GM21528 (cell line): ENCODE measurements at regions not wholly inside any gene's neighbourhood (a gene's known extent, or its start where the extent isn't known, plus 50 kb on each side); places are given as distances from the start of the nearest gene placed in this dataset.
"Not testable (repeated sequence)": the region's sequence is repeated elsewhere in the genome, so short reads cannot be mapped to it uniquely, and the experiment has no call there.

ENCODE experiments used
- ATAC-seq: cut with Tn5 transposase; IDR thresholded peaks from one replicate; pipeline ENCODE4 v1.9.1; 2021; ENCODE audit warnings: mild to moderate bottlenecking, moderate library complexity; ENCODE audit not compliant: unreplicated experiment, low FRiP score

- no peak for ATAC-seq
Observed at GRCh38 chr6:62889240-62889639, 322.0 kb upstream of the FKBP1C start.

DNA sequence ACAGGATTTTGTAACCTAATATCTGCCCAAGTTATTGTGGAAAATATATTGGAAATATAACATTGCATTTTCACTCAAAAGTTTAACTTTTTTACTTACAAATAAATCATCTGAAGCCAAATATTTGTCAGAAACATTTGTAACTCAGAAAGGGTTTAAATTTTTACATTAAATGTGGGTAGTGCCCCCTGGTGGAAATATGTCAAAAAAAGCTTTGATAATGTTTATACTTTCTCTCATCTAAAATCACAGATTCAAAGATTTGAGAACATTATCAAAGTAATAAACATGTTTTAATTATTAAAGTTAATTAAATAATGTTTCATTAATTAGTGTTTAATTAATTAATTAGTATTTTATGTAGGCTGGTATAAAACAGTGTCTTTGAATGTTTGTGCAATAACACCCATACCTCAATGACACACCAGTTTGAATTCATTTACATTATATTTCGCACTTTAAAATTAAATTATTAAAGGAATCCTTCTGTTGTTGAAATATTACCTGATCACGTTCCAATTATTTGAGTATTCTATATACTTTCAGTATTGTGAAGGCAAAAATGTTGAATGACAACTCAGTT lies 320.1 kb upstream of the FKBP1C start:
- no peak for ATAC-seq

DNA sequence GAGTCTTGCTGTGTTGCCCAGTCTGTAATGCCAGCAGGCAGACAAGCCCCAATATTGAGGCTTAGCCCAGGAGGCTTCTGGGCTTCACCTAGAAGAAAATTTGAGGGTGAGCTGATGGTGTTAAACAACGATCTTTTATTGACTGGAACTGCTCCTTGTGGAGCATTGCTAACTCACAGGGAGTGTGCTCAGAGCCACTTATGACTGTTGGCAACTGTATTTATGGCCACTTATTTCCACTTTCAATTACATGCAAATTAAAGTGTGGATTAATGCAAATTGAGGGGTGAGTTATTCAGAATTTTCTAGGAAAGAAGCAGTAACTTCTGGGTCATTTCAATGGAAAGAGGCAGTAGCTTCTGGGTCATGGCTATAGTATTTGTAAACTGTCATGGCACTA lies 317.2 kb upstream of the FKBP1C start:
- no peak for ATAC-seq

DNA sequence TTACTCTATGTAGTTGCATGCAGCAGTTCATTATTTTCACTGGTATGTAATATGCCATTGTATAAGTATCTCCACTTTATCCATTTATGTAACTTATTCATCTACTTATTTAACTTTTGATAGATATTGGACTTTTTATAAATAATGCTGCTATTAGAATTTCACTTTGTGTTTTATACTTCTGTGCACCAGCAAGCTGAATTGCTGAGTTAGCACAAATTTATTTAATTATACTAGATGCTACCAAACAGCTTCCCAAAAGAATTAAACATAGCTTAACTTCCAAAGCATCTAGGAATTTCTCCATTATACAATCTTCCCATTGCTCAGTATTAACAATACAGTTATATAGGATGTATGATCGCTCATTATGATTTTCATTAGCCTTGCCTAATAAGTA lies 308.0 kb upstream of the FKBP1C start:
- no peak for ATAC-seq

DNA sequence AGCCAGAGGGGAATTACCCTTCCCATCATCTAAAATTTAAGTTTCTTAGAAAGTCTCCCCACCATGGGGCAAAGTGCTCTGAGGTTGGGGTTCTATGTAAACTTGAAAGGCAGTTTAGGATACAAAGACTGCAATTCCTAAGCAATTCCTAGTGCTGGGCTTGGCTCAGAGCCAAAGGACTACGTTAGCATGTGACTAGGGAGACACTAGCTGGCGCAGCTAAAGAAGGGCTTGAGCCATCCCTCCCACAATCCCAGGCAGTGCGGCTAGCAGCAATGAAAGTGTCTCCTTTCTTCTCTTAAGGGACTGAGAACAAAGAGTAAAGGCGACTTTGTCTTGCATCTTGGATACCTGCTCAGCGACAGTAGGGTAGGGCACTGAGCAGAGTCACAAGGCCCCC lies 306.6 kb upstream of the FKBP1C start:
- no peak for ATAC-seq

- no peak for ATAC-seq
Observed at GRCh38 chr6:62914530-62914929, 296.7 kb upstream of the FKBP1C start.

GRCh38 chr6:62923728-62924127 lies 287.5 kb upstream of the FKBP1C start:
- no peak for ATAC-seq

DNA sequence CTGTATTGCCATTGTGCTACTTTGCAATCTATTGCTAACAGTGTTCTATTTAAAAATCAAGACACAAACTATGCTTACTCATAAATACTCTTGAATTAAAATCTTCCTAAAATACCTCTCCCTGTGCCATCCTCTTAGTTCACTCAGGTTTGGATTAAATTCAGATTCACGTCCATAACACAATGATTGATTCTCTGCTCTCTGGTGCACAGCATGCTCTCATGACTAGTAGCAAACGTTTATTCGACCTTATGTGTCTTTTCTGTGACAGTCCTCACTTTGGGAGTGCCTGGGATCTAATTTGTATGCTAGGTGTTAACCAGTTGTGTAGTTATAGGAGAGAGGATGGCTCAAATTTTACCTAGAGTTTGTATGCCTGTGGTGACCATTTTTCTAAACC lies 270.4 kb upstream of the FKBP1C start:
- no peak for ATAC-seq

- no peak for ATAC-seq
Observed at GRCh38 chr6:62942000-62942399, 269.3 kb upstream of the FKBP1C start.

GRCh38 chr6:62968834-62969233 lies 242.4 kb upstream of the FKBP1C start:
- no peak for ATAC-seq

DNA sequence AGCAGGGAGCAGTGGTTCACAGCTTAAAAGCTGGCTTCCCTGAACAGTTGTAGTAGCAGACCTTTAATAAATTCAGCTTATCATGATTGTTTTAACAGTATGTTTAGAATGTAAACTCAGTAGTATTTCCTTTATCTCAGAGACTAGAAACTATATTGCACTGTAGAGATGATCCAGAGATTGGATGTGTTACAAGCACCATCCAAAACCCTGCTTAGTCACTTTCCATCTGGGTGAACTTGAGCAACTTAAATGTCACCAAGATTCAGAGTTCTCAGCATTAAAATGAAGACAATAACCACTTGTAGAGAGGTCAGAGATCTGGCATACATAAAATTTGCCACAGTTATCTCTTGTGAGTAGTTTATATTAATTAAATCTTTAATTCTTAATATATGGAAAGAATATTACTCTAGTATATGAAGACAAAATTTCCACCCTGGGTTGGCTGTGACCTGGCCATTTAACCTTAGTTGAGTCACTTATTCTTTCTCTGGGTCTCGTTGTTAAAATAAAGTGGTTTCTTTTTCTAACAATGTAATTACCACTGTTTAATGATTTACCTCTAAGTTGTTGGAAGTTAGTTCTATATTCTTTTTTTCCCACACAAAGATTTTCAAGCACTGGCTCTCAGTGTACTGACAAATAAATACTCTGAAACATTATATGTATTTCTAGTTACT lies 239.2 kb upstream of the FKBP1C start:
- no peak for ATAC-seq

GRCh38 chr6:62974452-62974851 lies 236.8 kb upstream of the FKBP1C start:
- ATAC-seq = no peak

DNA sequence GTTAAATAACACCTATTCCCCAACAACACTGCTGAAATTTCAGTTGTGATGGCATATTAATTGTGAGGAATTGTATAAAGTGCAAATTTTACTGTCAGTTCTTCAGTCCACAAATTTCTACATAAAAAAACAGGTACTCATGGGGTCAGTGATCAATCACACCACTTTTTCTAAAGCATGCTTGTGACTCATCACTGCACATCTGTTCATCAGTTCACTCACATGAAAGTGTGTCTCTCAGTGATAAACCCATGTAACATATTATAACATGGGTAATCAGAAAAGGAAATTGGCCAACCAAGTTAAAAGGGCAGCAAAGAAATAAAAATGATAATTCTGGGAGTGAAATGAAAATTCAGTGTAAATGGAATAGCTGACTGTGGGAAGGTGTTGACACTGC lies 234.7 kb upstream of the FKBP1C start:
- no peak for ATAC-seq

DNA sequence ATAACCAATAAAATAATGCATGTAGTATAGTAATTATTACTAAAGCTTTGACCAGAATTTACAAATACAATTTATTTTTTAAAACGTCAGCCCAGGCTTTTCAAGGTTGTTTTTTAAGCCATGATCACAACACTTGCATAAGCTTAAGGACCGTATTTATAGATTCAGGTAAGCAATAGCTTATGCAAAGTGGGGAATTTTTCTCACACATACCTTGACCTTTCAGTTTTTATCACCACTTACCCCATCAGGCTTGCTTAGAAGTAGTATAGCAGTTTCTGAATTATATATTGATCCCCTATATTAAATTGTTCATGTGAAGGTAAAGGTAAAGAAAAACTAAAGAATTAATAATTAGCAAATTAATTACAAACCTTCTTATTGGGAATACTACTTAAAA lies 232.3 kb upstream of the FKBP1C start:
- ATAC-seq = no peak

DNA sequence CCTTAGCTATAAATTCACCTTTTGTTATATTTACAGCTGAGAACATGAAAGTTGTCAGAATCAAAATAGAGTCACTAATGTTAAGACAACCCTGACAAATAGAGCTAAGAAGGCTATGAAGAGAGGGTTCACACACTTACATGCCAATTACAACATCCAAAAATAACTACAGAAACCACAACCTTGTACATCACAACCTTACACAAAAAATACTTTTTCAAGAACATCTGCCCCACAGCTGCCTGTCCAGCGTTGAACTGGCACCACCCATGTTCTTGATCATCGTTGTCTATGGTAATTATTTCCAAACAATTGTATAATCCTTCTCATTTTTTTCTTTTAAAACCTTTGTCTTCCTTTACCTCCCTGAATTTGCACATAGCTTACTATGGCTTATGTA lies 231.2 kb upstream of the FKBP1C start:
- ATAC-seq = no peak

DNA sequence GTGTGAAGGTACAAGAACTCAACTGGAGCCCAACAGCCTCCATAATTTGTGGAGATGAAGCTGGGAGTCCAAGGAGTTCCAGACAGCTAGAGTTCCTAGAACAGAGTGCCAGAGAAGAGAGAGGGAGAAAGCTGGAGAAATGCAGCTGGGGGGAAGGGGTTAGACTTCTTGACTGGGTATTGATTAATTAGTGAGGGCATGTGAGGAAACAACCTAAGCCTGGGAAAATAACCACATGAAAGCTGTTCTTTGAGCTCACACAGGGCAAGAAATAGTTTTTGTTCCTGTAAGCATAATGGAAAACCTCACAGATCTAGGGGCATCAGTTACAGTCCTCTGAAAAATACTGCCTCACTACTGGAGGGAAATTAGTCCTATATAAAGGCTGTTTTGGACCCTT lies 230.5 kb upstream of the FKBP1C start:
- ATAC-seq = no peak

DNA sequence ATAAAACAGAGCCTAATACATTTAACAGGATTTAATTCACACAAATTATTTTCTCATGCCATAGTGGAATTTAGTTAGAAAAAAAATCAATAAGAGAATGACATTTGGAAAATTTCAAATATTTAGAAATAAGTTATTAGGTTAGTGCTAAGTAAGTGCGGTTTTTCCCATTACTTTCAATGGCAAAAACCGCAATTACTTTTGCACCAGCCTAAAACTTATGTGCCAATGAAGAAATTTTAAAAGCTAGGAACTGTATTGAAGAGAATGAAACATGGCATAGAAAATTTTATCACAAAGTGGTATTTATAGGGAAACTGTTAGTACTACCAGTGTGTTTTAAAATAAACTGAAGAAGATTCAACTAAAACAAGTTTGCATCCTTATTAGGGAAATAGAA lies 228.3 kb upstream of the FKBP1C start:
- ATAC-seq = no peak

- not testable (repeated sequence) for ATAC-seq
Observed at GRCh38 chr6:62991696-62992095, 219.6 kb upstream of the FKBP1C start.

GRCh38 chr6:62993951-62994350 lies 217.3 kb upstream of the FKBP1C start:
- no peak for ATAC-seq

DNA sequence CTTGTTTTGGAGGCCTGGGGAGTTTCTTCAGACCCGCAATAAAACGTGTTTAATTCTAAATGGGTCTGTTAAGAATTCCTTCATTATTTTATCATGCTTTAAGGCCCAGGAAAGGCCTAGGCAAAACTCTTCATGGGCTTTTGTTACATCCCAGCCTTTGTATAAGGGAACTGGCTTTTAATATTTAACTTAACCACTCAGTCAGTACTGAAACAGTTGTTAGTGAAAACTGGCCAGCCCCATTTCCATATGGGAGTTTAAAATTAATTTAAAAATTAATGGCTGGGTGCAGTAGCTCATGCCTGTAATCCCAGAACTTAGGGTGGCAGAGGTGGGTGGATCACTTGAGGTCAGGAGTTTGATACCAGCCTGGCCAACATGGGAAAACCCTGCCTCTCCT lies 213.2 kb upstream of the FKBP1C start:
- no peak for ATAC-seq

DNA sequence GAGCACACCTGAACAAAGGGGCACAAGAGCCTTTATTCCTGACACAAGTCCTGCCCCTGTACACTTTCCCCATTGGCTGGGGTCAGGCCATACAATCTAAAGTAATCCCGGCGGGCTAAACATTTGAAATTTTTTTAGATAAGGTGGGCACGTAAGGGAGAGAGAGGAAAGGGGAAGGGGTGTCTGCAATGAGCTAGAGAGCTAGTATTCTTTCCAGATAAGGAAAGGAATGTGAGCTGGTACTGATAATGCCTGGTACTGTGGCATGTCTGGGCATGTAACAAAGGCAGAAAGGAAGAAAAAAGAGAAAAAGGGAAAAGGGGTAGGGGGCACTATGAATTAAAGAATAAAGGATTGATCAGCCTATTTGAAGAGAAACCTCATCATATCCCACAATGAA lies 212.0 kb upstream of the FKBP1C start:
- ATAC-seq = not testable (repeated sequence)

DNA sequence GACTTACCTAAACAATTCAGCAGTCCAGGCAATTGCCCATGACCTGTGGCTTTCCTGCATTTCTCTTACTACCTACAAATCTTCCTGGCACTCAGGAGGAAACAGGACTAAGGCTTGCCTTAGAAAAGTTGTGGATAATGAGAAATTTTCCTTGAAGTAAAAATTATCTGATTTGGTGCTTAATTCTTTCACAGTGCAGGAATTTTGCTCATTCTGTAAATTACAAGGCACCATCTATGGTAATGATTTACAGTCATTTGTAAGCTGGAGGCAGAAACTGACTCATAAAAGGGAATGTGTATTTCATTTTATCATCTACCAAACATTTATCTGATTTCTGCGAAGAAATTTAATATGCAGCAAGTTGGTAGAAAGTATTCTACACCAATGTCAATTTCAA lies 211.5 kb upstream of the FKBP1C start:
- ATAC-seq = no peak

GRCh38 chr6:63006018-63006417 lies 205.3 kb upstream of the FKBP1C start:
- ATAC-seq = not testable (repeated sequence)
